Activated T-cell treated with anti-CD3 and anti-CD28 coated beads for 24 hours (primary cell): ENCODE measurements at regions not wholly inside any gene's neighbourhood (a gene's known extent, or its start where the extent isn't known, plus 50 kb on each side); places are given as distances from the start of the nearest gene placed in this dataset.

Source experiments
- DNase-seq: peaks from one replicate; pipeline ENCODE4 v3.0.0-alpha.2; 2020; ENCODE audit warnings: low read depth

DNA sequence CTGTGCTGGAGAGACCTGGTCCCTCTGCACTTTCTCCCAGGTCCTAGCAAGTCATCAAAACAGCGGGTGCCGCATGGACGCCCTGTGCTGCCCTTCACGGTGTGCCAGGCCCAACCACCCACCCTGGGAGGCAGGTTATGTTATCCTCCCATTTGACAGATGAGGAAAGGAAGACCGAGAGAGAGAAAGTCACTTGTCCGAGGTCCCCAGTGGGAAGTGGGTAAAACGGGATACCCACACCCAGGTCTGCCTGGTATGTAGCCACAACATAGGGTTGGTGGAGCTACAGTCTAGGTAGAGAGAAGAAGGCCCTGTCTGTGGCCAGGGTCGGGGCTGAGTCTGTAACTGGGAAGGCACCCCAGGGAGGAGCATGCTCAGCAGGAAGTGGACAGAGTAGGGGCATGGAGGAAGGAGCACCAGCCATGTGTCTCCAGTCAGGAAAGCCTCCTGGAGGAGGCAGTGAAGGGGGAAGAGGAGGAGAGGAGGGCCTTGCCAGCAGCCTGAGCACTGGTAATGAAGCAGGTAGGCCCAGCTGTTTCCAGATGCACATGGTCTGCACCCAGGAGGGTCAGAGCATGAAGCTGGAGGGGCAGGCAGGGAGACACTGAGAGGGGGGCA lies 98.4 kb downstream of the ZFP36L2 start:
- DNase-seq, result no peak

DNA sequence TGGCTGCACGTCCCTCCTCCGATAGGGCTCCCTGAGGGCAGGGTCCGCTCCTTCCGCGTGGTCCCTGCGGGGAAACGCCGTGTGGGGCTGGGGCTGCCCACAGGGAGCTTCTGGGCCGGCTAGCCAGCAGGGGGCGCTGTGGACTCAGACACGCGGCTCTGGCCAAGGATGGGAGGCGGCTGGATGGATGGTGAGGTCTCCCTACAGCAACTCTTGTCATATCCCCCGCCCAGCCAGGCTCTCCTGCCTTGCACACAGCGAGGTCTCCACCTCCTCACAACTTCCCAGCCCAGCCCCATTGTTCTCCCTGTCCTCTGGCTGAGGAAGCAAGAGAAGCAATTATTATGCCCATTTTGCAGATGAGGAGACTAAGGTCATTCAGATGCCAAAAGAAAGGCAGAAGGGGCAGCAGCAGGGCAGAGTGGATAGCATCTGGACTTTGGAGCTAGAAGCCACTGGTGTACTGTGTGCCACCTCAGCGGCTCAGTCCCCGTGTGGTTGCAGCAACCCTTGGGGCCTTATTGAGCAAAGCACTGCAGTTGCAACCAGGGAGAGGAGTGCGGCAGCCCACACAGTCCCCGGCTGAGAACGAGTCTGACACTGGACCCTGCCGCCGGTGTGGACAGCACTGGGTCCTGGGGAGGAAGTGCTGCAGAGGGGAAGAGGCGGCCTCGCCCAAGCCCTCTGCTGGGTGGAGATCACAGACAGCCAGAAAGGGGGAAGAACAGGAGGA lies 99.0 kb downstream of the ZFP36L2 start:
- peak; percentile 83 for DNase-seq

DNA sequence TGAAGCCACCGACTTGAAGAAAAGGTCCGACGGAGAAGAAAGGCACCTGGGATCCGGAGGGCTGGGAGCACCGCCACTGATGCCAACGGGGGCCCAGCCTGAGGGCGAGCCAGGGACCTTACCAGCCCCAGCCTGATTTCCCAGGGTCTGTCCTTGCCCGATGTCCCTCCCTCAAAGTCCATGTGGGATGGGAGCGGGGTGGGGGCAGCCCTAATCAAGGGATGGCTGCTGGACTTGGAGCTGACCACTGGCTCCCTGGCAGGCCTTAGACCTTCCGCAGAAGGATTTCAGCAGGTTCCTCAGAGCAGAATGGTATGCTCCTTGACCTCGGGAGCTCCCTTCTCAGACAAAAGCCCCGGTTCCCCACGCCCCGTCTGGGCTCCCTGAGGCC lies 99.6 kb downstream of the ZFP36L2 start:
- no peak for DNase-seq

DNA sequence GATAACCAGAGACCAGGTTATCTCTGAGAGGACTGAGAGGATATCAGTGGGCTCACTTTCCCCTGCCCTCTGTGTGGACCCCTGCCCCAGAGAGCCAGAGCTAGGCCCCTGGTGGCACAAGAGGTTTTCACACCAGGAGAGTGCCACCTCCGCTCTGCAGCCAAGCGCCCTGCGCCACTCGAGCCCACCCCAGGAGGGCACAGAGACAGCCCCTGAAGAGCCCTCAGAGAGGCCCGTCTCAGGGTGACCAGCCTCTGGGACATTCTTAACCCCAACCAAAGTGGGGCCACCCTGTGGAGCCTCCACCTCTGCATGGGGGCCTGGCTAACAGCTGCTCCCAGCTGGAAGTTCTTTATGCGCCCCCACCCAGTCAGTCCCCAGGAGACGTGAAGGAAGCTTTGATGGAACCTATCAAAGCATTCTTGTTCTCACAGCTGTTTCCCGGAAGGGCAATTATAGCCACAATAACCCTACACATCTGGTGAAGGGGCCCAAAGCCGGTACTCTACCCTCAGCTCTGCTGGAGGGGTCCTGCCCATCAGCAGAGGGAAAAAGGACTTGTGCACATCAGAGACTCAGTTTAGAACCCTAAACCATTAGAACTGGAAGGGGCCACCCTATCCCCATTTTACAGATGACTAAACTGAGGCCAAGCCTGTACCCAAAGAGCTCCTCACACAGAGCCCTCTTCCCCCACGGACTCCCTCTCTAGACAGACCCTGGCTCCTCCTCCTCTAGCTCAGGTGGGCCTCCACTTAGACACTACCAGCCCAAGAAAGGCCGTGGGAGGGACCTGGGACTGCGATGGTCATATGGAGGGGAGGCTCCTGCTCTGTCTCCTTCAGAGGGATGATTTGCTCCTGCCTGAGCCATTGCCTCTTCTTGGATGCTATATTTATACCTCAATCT lies 101.1 kb downstream of the ZFP36L2 start:
- no peak for DNase-seq

DNA sequence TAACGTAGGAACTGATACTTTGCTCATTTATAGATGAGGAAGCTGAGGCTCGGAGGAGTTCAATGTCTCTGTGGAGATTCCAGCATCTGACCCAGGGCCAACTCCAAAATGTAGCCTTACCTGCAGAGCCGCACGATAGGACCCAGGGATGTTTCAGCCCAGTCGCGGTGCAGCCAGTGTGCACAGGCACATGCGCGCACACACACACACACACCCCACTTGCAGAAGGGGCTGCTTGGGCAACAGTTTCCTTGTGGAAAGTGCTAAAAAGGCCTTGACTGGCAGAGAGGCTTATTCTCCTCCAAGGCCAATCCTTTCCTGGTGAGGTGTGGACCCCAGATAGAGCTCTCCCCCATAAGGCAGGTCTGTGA lies 101.7 kb downstream of the ZFP36L2 start:
- DNase-seq, result no peak

DNA sequence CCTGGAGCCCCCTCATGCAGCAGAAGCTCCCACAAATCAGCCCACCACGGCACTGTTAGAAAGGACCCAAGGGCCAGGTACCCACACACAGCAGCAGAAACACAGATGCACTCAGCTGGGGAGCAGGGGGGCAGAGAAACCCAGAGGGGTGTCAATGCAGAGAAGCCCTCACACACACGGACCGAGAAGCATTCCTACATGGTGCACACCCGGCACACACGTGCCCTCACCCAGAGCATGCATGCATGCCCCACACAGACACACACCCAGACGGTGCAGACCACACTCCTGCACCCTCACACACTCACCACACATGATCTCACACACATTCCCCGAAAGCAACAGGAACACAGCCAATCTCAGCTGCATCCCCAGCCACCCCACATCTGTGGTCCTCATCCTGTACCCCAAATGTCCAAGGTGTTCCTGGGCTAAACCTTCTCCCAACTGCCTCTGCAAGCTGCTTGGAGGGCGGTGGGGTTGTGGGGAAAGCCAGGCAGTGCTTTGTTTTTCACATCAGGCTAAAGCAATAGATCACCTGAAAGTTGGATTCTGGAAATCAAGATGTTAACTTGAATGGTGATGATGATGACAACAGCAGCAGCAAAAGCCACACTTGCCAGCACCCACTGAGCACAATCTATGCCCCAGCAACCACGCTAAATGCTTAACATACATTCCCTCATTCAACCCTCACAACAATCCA lies 102.3 kb downstream of the ZFP36L2 start:
- DNase-seq, result no peak

DNA sequence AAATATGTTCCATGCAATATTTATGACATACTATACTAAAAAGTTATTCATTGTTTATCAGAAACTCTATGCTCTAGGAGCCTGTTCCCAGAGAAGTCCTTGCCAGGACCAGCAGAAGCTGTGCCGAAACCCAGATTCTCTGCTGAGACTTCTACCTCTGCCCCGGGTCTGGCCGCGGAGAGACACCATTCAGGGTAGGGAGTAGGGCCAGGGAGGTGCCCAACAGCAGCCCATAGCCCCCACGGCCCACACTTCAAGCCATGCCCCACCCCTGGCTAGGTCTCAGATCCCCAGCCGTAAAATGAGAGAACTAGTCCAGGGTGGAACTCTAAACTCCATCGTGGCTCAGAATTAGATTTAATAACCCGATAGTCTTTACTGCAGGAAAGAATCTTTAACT lies 102.9 kb downstream of the ZFP36L2 start:
- DNase-seq, result no peak

DNA sequence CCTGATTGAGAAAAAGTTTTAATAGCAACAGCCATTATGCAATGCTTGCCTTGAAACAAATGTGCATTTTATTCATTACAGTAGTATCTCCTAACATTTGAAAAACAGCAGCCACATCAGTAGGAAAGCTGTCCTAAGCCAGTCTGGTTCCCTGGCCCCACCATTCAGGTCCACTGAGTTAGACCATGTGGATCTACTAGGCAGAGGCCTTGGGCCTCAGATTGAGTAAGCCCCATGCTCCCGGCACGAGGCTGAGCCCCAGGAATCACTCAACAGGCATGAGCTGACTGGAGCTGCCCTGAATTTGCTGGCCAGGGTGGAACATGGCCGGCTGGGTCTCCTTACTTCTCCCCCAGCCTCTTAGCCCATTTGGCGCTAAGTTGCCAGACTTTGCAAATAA lies 103.4 kb downstream of the ZFP36L2 start:
- no peak for DNase-seq

DNA sequence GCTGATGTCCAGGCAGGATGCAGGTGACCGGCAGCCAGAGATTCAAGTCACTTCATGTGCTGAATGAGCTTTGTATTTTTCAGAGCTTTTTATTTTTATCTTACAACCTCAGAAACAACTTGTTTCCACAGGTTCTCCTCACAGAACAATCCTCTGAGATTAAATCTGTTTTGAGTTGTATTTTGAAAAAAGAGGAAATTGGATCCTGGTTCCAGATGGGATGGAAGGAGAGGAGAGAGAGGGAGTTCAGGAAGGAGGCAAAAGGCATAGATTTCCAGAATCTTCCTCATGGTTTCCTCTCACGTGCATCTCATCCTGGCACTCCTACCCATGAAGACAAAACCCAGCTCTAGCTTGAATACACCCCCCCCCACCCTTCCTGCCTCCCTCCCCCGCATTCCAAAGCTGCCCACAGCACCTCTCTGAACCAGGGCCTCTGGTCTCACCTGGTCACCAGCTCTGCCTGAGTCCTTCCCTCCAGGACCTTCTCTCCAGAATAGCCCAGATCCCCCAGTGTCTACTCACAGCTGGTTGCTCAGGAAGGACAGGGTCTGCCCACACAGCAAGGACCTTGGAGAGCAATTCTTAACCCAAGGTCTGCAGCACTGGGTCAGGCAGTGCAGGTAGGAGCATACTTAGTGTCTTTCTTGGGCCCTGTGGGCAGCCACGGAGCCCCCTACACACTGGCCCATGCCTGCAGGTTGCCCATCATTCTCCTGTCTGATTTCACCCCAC lies 104.7 kb downstream of the ZFP36L2 start:
- no peak for DNase-seq

DNA sequence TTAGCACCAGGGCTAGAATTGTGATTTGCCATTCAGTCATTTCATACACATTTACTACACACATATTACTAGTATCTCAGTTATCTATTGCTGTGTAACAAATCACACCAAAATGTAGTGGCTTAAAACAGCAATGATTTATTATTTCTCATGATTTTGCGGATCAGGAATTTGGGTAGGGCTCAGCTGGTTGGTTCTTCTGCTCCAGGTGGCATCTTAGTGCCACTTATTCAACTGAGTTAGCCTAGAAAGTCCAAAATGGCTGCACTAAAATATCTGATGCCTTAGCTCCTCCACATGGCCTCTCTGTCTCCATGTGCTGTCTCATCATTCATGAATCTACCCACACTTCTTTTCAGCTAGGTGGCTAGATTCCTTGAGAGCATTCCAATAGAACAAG lies 107.1 kb downstream of the ZFP36L2 start:
- no peak for DNase-seq

DNA sequence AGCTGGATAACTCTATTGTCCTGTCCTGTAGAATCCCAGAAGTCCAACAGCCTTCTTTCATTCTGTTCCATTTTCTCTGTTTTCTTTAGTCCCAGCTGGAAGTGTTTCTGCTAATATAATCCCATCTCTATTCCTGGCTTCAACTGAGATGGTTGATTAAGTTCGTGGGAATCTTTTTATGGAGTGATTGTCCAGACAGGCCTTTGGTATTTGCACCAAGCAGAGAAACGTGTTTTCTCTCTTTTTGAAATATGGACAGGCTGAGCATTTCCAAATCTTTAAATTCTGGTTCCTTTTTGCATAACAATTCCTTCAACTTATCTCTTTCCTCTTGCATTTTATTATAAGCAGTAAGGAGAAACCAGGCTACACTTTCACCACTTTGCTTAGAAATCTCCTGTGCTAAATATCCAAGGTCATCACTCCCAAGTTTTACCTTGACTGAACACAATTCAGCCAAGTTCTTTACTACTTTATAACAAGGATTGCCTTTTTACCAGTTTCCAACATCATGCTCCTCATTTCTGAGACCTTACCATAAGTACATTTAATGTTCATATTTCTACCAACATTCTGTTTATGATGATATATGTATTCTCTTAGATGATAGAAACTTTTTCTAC lies 108.8 kb downstream of the ZFP36L2 start:
- DNase-seq, result no peak

DNA sequence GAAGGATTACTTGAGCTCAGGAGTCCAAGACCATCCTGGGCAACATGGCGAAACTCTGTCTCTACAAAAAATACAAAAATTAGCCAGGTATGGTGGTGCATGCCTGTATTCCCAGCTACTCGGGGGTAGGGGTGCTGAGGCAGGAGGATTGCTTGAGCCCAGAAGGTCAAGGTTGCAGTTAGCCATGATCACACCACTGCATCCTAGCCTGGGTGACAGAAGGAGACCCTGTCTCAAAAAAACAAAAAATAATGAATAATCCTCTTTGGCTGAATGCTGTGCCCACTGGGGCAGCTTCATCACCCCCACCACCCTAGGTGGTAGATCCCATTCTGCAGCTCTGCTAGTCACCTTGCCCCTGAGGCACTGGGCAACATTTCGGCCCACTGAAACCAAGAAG lies 109.4 kb downstream of the ZFP36L2 start:
- DNase-seq, result no peak

DNA sequence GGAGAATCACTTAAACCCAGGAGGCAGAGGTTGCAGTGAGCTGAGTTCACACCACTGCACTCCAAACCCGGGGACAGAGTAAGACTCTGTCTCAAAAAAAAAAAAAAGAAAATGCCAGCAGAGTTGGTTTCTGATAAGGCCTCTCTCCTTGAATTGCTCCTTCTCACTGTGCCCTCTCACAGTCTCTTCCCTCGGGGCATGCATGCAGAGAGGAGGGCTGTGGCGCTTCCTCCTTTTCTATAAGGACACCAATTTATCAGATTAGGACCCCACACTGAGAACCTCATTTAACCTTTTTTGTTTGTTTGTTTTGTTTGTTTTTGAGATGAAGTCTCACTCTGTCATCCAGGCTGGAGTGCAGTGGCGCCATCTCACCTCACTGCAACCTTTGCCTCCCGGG lies 110.5 kb downstream of the ZFP36L2 start:
- no peak for DNase-seq

DNA sequence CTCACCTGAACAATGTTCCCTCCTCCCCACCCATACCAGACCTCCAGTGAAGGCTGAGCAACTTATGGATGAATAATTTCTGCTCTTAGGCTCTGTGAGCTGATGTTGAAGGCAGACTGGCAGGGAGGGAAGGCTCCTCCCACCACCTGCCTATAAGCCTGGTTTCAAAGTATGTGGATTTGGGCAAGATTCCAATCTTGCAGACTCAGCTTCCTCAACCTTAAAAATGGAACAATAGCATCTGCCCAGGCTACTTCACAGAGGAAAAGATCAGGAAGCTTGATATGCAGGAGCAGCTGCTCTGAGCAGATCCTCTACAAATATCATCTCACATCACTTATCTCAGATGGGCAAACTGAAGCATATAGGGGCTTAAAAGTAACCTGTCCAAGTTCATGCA lies 112.2 kb downstream of the ZFP36L2 start:
- DNase-seq, result no peak

DNA sequence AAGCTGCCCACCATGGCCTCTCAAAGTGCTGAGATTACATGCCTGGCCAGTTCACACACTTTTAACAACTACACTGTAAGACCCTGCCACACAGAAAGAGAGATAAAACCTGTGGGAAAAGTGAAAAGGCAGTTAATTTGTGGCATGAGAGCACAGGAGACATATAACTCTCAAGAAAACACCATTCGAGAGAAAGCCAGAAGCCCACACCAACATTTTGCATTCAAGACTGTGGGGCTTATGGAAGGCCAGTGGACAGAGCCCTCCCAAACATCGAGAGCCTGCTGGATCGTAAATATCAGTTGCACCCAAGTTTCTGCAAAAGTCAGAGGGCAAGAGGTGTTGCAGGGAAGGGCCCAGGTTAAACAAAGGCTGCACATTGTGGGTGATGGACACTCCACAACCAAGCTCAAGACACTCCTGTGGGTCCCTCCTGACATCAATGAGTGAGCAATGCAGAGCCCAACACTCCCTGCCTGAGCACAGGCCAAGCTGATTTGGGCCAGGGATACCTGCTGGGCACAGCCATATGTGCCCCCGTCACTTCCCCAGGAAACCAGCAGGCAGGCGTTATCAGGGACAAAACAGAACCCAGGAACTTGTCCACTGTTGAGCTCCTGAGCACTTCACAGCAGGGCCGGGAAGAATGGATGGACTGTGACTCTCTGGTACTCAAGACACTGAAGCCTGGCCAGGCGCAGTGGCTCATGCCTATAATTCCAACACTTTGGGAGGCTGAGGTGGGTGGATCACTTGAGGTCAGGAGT lies 114.4 kb downstream of the ZFP36L2 start:
- no peak for DNase-seq

DNA sequence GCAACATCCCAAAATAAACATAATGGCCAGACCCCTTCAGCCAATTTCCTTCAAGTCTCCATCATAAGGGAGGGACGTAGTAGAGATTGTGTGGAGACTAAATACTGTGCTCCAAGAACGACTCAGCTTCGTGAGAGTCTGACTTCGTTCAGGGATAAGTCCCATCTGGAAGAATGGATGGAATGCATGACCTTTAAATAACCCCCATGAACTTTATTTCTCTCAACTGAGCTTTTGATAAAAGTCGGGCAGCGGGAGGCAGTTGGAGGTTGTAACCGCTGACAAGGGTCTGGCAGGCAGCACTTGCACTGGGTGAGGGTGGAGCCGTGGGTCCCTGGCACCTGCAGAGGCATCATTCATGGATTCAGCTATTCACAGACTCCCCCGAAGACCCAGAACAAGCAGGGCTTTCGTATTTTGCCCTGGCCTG lies 115.9 kb downstream of the ZFP36L2 start:
- no peak for DNase-seq

DNA sequence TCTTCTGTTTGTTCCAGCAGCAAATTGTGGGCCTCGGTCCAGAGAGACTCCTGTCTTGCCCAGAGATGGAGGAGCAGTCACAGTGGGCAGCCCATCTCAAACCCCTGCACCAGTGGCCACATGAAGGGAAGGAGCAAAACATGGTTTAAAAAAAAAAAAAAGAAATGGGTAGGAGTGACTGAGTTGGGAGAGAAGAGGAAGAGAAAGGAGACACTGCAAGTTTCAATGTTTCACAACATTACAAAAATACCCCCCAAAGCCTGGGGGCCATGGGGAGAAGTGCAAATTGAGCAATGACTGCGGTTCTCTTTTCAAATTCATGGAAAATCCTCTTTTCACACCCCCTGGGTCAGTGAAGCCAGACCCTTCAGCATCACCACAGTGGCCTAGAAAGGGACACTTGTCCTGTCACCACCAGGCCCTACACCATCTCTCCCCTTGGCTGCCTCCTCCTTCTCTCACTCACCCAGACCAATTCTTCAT lies 117.1 kb downstream of the ZFP36L2 start:
- no peak for DNase-seq

DNA sequence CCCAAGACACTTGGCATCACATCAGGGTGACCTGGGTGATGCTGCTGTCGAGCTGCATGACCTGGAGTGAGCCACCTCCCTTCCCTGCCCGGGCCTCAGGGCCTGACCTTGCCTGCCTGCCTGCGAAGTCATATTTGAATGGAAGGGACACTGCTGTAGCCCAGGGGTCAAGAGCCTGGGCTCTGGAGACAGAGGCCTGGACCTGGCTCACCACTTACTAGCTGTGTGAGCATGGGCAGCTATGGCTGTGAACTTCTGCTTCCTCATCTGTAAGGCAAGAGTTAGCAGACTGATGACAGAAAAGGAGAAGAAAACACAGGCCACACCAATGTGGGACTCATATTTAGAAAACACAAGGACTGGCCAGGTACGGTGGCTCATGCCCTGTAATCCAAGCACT lies 118.7 kb downstream of the ZFP36L2 start:
- no peak for DNase-seq

DNA sequence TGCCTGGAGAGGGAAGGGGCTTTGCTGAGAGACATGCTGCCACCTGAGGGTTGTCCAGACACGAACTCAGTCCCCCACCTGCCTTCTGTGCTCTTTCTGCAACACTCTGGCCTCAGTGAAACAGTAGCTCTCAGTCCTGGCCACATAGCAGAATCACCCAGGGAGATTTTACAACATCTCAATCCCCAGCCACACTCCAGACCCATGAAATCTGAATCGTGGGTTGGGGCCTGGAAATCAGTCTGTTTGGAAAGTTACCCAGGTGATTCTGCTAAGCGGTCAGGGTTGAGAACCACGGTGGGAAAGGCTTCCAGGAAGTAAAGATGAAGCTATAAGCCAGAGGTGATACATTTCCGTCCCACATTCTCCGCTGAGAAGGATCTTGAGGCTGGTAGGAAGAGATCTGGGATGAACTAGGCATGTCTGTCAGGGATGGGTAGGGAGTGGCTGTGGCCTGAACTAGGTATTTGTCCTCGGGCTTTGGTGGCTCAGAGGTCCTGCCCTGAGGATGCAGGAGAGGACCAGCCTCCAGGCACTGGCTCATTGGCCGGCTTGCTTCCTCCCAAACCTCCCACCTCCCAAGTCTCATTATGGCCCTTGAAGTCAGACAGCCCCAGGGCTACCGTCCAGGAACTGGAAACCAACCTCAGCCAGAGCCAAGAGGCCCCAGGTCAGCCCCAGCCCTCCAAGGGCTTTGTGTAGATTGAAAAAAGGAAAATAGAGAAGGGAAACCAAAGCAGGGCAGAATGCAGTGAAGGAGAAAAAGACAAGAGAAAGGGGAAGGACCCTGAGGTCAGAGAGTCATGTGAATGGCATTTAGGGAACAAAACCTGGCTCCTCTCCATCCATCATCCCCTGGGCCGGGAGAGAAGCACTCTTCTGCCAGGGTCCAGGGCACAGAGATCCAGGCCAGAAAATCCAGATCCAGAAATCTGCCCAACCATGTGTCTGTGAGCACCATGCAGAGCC lies 119.6 kb downstream of the ZFP36L2 start:
- DNase-seq, result no peak
